H1 (cell line): ENCODE measurements at regions not wholly inside any gene's neighbourhood (a gene's known extent, or its start where the extent isn't known, plus 50 kb on each side); places are given as distances from the start of the nearest gene placed in this dataset.

Experiments used
- CTCF ChIA-PET: fragments of 300-600 bp; sonication (Branson Sonifier 250); formaldehyde crosslinking; loops from one replicate; lab custom pipeline; 2021; ENCODE audit not compliant: partially characterized antibody; lab: Charles Lee
- POLR2A ChIA-PET: fragments of 300-600 bp; sonication (Branson Sonifier 250); formaldehyde crosslinking; loops from one replicate; lab custom pipeline; 2021; ENCODE audit warnings: inconsistent platforms; ENCODE audit not compliant: partially characterized antibody; lab: Charles Lee
- DNase-seq, 2 experiments: peaks; one replicate each; pipeline versions ENCODE4 v3.0.0 to v3.0.0-alpha.2; 2010 to 2022; ENCODE audit warnings: low spot score in 2 of 2, low read depth in 1 of 2, mixed read lengths in 1 of 2
- FAIRE-seq: peaks from 2 replicates; lab custom pipeline; 2011; peaks lifted over from hg19 to GRCh38; lab: Jason Lieb, UNC
- H2AFZ ChIP-seq: 2 replicates; pipeline ENCODE4 v1.8.1; 2012; ENCODE audit warnings: low read length, inconsistent platforms
- H2AK5ac ChIP-seq: 2 replicates; pipeline ENCODE4 v1.6.1; 2013; ENCODE audit warnings: low read depth, low read length
- H2BK120ac ChIP-seq: replicated peaks from 2 replicates; pipeline ENCODE3; 2013; ENCODE audit warnings: low read depth, low read length, inconsistent platforms
- H2BK12ac ChIP-seq: 2 replicates; pipeline ENCODE4 v1.6.1; 2013; ENCODE audit warnings: low read depth, low read length
- H2BK15ac ChIP-seq: 2 replicates; pipeline ENCODE4 v1.6.1; 2013; ENCODE audit warnings: low read length
- H2BK20ac ChIP-seq: 2 replicates; pipeline ENCODE4 v1.6.1; 2013; ENCODE audit warnings: low read length
- H2BK5ac ChIP-seq: 2 replicates; pipeline ENCODE4 v1.6.1; 2013; ENCODE audit warnings: low read depth, low read length
- H3K14ac ChIP-seq: 2 replicates; pipeline ENCODE4 v1.6.1; 2013; ENCODE audit warnings: inconsistent platforms; ENCODE audit not compliant: insufficient read length
- H3K18ac ChIP-seq: 2 replicates; pipeline ENCODE4 v1.6.1; 2013; ENCODE audit warnings: low read length; ENCODE audit errors: extremely low read depth
- H3K23ac ChIP-seq: 2 replicates; pipeline ENCODE4 v1.6.1; 2013; ENCODE audit warnings: inconsistent platforms; ENCODE audit not compliant: insufficient read length
- H3K23me2 ChIP-seq: 2 replicates; pipeline ENCODE4 v1.6.1; 2013; ENCODE audit warnings: low read depth, low read length
- H3K27ac ChIP-seq: 2 replicates; pipeline ENCODE4 v1.6.1; 2011; ENCODE audit warnings: low read depth, low read length, inconsistent platforms
- H3K27me3 ChIP-seq, 4 experiments: replicated peaks in 1 of 4; 1 replicate in 1 of 4; 2 replicates in 3 of 4; pipeline versions ENCODE4 v1.6.1 to v1.8.1; 2011 to 2013; ENCODE audit warnings: low read length in 3 of 4, mild to moderate bottlenecking in 3 of 4, inconsistent platforms in 2 of 4, mixed read lengths in 2 of 4, moderate library complexity in 1 of 4; ENCODE audit not compliant: control insufficient read depth in 3 of 4, insufficient read depth in 3 of 4; ENCODE audit errors: extremely low read depth in 1 of 4
- H3K36me3 ChIP-seq, 4 experiments: 2 replicates each; pipeline versions ENCODE4 v1.6.1 to v1.8.1; 2011 to 2013; ENCODE audit warnings: mild to moderate bottlenecking in 4 of 4, low read length in 3 of 4, moderate library complexity in 2 of 4, control low read depth in 1 of 4, inconsistent platforms in 1 of 4; ENCODE audit not compliant: insufficient read depth in 4 of 4, control insufficient read depth in 2 of 4
- H3K4ac ChIP-seq: replicated peaks from 2 replicates; pipeline ENCODE3; 2013; ENCODE audit warnings: low read length, low read depth, mixed read lengths, inconsistent platforms; ENCODE audit not compliant: insufficient read length
- H3K4me1 ChIP-seq, 4 experiments: replicated peaks in 1 of 4; 1 replicate in 1 of 4; 2 replicates in 3 of 4; pipeline versions ENCODE4 v1.6.1 to v1.8.1; 2011 to 2013; ENCODE audit warnings: low read length in 3 of 4, inconsistent platforms in 2 of 4, mixed read lengths in 1 of 4; ENCODE audit not compliant: insufficient read depth in 4 of 4, control insufficient read depth in 3 of 4
- H3K4me2 ChIP-seq, 2 experiments: 2 replicates each; pipeline versions ENCODE4 v1.6.1 to v1.8.1; 2011 to 2013; ENCODE audit warnings: low read depth in 2 of 2, low read length in 2 of 2, control low read depth in 1 of 2, inconsistent platforms in 1 of 2, mild to moderate bottlenecking in 1 of 2; ENCODE audit not compliant: insufficient read depth in 1 of 2
- H3K4me3 ChIP-seq, 4 experiments: fragments of 200-600, 300-600 bp in 1 of 4; sonication (generic), shearing (Covaris generic), sonication (Bioruptor Twin) in 1 of 4; 2 replicates each; pipeline versions ENCODE4 v1.5.1 to v1.8.1; 2011 to 2016; ENCODE audit warnings: low read length in 4 of 4, low read depth in 3 of 4, control low read depth in 2 of 4, inconsistent platforms in 2 of 4, mild to moderate bottlenecking in 2 of 4, mixed read lengths in 1 of 4, moderate library complexity in 1 of 4; ENCODE audit not compliant: insufficient read depth in 2 of 4; ENCODE audit errors: extremely low read depth in 1 of 4
- H3K56ac ChIP-seq: replicated peaks from 2 replicates; pipeline ENCODE3; 2013; ENCODE audit warnings: low read depth, mild to moderate bottlenecking, mixed read lengths, low read length, inconsistent platforms; ENCODE audit not compliant: insufficient read length
- H3K79me1 ChIP-seq: 2 replicates; pipeline ENCODE4 v1.6.1; 2013; ENCODE audit warnings: low read depth, low read length, control low read depth
- H3K79me2 ChIP-seq, 2 experiments: 2 replicates each; pipeline versions ENCODE4 v1.6.1 to v1.8.1; 2012 to 2013; ENCODE audit warnings: low read length in 2 of 2, mild to moderate bottlenecking in 2 of 2, inconsistent platforms in 1 of 2; ENCODE audit not compliant: insufficient read depth in 2 of 2, control insufficient read depth in 1 of 2
- H3K9ac ChIP-seq, 4 experiments: replicated peaks in 1 of 4; 1 replicate in 1 of 4; 2 replicates in 3 of 4; pipeline versions ENCODE4 v1.6.1 to v1.8.1; 2011 to 2013; ENCODE audit warnings: low read depth in 3 of 4, low read length in 3 of 4, control low read depth in 2 of 4, mild to moderate bottlenecking in 2 of 4, moderate library complexity in 2 of 4, inconsistent platforms in 1 of 4; ENCODE audit errors: extremely low read depth in 1 of 4
- H3K9me3 ChIP-seq, 2 experiments: 2 replicates each; pipeline versions ENCODE4 v1.6.1 to v1.8.1; 2012 to 2013; ENCODE audit warnings: mild to moderate bottlenecking in 2 of 2, moderate library complexity in 2 of 2, control low read depth in 1 of 2, inconsistent platforms in 1 of 2, low read depth in 1 of 2, low read length in 1 of 2, mixed read lengths in 1 of 2; ENCODE audit not compliant: insufficient read depth in 2 of 2
- H4K20me1 ChIP-seq, 2 experiments: replicated peaks in 1 of 2; 2 replicates each; pipeline versions ENCODE3 to v1.8.1; 2011 to 2013; ENCODE audit warnings: inconsistent platforms in 2 of 2, low read length in 2 of 2, mild to moderate bottlenecking in 1 of 2; ENCODE audit not compliant: insufficient read depth in 2 of 2, control insufficient read depth in 1 of 2
- H4K5ac ChIP-seq: 2 replicates; pipeline ENCODE4 v1.6.1; 2013; ENCODE audit warnings: low read length, low read depth, mixed read lengths, inconsistent platforms; ENCODE audit not compliant: insufficient read length
- H4K8ac ChIP-seq: 2 replicates; pipeline ENCODE4 v1.8.0; 2013; ENCODE audit warnings: mild to moderate bottlenecking, moderate library complexity, low read length, inconsistent platforms; ENCODE audit not compliant: insufficient read depth; ENCODE audit errors: extremely low read depth
- H4K91ac ChIP-seq: replicated peaks from 2 replicates; pipeline ENCODE3; 2013; ENCODE audit warnings: low read length, mixed read lengths, inconsistent platforms; ENCODE audit not compliant: insufficient read length
- CHD1 ChIP-seq: IDR thresholded peaks from 2 replicates; pipeline ENCODE4 v1.6.1; 2012; ENCODE audit warnings: low read depth, low read length, improper control_type of control experiment
- CHD2 ChIP-seq: IDR thresholded peaks from 2 replicates; pipeline ENCODE4 v1.6.1; 2012; ENCODE audit warnings: low read length, improper control_type of control experiment
- CREB1 ChIP-seq: IDR thresholded peaks from 2 replicates; pipeline ENCODE4 v1.6.1; 2012; ENCODE audit warnings: inconsistent platforms
- EGR1 ChIP-seq: IDR thresholded peaks from 2 replicates; pipeline ENCODE4 v1.6.1; 2011; ENCODE audit warnings: low read depth, low read length, borderline replicate concordance
- EP300 ChIP-seq, 2 experiments: IDR thresholded peaks; 1 replicate in 1 of 2; 2 replicates in 1 of 2; pipeline ENCODE4 v1.6.1; 2011 to 2012; ENCODE audit warnings: low read depth in 2 of 2, low read length in 2 of 2, mild to moderate bottlenecking in 2 of 2, borderline replicate concordance in 1 of 2, inconsistent platforms in 1 of 2, moderate library complexity in 1 of 2
- EZH2 ChIP-seq: fragments of 200-600 bp; sonication (generic); IDR thresholded peaks from 2 replicates; pipeline ENCODE4 v1.7.1; 2012; ENCODE audit warnings: low read depth, mild to moderate bottlenecking, moderate library complexity, low read length, inconsistent platforms; ENCODE audit not compliant: severe bottlenecking
- KDM1A ChIP-seq: fragments of 200-600, 300-600 bp; sonication (generic); IDR thresholded peaks from 2 replicates; pipeline ENCODE4 v1.7.1; 2016; ENCODE audit warnings: mild to moderate bottlenecking, low read length, borderline replicate concordance
- KDM5A ChIP-seq: fragments of 200-600 bp; IDR thresholded peaks from 2 replicates; pipeline ENCODE4 v1.7.1; 2012; ENCODE audit warnings: mild to moderate bottlenecking, low read length, inconsistent platforms, mixed read lengths
- SP2 ChIP-seq: IDR thresholded peaks from 2 replicates; pipeline ENCODE4 v1.6.1; 2012; ENCODE audit warnings: mild to moderate bottlenecking, low read length, inconsistent platforms
- WGBS, 2 experiments: shearing (Covaris generic) in 1 of 2; methylation state at CpG; one replicate each; pipeline versions ENCODE4 v1.1.6 to v1.1.7; 2013 to 2015; ENCODE audit warnings: low lambda C conversion rate in 2 of 2, mixed read lengths in 2 of 2, inconsistent platforms in 1 of 2, low coverage in 1 of 2, missing lambda C conversion rate in 1 of 2; ENCODE audit not compliant: insufficient replicate concordance in 2 of 2, insufficient coverage in 1 of 2, insufficient read length in 1 of 2; ENCODE audit errors: extremely low coverage in 1 of 2, missing lambda C conversion rate in 1 of 2; 5-methylcytosine and 5-hydroxymethylcytosine counted together
- TF ChIP-seq, protein P1 (sequence below): IDR thresholded peaks from 2 replicates; pipeline ENCODE4 v1.6.1; 2012; ENCODE audit warnings: inconsistent platforms
- TF ChIP-seq, protein P2 (sequence below), 3 experiments: IDR thresholded peaks; 1 replicate in 2 of 3; 2 replicates in 1 of 3; pipeline versions ENCODE4 v1.5.1 to v1.6.1; 2011; ENCODE audit warnings: low read length in 3 of 3, mild to moderate bottlenecking in 3 of 3, inconsistent platforms in 2 of 3, low read depth in 1 of 3, moderate library complexity in 1 of 3; ENCODE audit not compliant: insufficient read depth in 1 of 3; ENCODE audit errors: control extremely low read depth in 1 of 3

- H2BK15ac ChIP-seq, result no peak overlapping the region
- no peaks in the 10 kb centered on the region for H3K79me1 ChIP-seq
- H3K79me2 ChIP-seq, result no peaks in the 10 kb centered on the region
- no peak overlapping the region for H2BK20ac ChIP-seq
- H3K4me2 ChIP-seq, result no peak overlapping the region
- DNase-seq (no peak), FAIRE-seq (no peak)
- H3K27me3 ChIP-seq, result no peaks in the 10 kb centered on the region
- ChIA-PET POLR2A (no interaction called here), CTCF (no interaction called here)
- H4K20me1 ChIP-seq, result no peaks in the 10 kb centered on the region
- H4K5ac ChIP-seq, result no peak overlapping the region
- H2BK12ac ChIP-seq, result peak overlapping the region; percentile 71; the same call in 1 of the 2 replicates
- H2BK120ac ChIP-seq, result no peak overlapping the region
- no peak overlapping the region for H2AK5ac ChIP-seq
- no peak overlapping the region for H2BK5ac ChIP-seq
- H3K4ac ChIP-seq, result no peak overlapping the region
- no peak overlapping the region for H2AFZ ChIP-seq
- no peaks in the 10 kb centered on the region for H3K36me3 ChIP-seq
- H3K23me2 ChIP-seq, result no peaks in the 10 kb centered on the region
- H4K8ac ChIP-seq, result no peak overlapping the region
- no peak overlapping the region for H3K27ac ChIP-seq
- no peak overlapping the region for H3K23ac ChIP-seq
- no peak overlapping the region for H3K14ac ChIP-seq
- no peaks in the 10 kb centered on the region for H3K4me1 ChIP-seq
- H4K91ac ChIP-seq, result no peak overlapping the region
- H3K18ac ChIP-seq, result no peak overlapping the region
- H3K9ac ChIP-seq, result no peak overlapping the region
- H3K4me3 ChIP-seq, result no peak overlapping the region
- WGBS, 2 experiments, result 90% methylated on average over 6 of the region's 6 CpGs; no CpG with 5 or more reads in 1 of the 2 experiments
- H3K9me3 ChIP-seq, result peaks cover 16 to 19% of the 10 kb centered on the region in 2 experiments
- no peak overlapping the region for H3K56ac ChIP-seq
- no peak for TF ChIP-seq KDM5A
- no peak for TF ChIP-seq CHD1
- TF ChIP-seq CHD2, result no peak
- no peak for TF ChIP-seq CREB1
- TF ChIP-seq SP2, result no peak
- TF ChIP-seq, protein P1, sequence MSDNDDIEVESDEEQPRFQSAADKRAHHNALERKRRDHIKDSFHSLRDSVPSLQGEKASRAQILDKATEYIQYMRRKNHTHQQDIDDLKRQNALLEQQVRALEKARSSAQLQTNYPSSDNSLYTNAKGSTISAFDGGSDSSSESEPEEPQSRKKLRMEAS, result no peak
- TF ChIP-seq EP300 (IDR thresholded peaks at IDR 0.05; ENCODE audit: borderline replicate concordance in 1 of 2, low read depth in 2 of 2, low read length in 2 of 2), result no peak
- TF ChIP-seq EGR1, result no peak
- no peak for TF ChIP-seq EZH2
- TF ChIP-seq, protein P2, sequence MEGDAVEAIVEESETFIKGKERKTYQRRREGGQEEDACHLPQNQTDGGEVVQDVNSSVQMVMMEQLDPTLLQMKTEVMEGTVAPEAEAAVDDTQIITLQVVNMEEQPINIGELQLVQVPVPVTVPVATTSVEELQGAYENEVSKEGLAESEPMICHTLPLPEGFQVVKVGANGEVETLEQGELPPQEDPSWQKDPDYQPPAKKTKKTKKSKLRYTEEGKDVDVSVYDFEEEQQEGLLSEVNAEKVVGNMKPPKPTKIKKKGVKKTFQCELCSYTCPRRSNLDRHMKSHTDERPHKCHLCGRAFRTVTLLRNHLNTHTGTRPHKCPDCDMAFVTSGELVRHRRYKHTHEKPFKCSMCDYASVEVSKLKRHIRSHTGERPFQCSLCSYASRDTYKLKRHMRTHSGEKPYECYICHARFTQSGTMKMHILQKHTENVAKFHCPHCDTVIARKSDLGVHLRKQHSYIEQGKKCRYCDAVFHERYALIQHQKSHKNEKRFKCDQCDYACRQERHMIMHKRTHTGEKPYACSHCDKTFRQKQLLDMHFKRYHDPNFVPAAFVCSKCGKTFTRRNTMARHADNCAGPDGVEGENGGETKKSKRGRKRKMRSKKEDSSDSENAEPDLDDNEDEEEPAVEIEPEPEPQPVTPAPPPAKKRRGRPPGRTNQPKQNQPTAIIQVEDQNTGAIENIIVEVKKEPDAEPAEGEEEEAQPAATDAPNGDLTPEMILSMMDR (IDR thresholded peaks at IDR 0.05; ENCODE audit: control extremely low read depth in 1 of 3, insufficient read depth in 1 of 3, low read depth in 1 of 3, low read length in 3 of 3), result no peak
- TF ChIP-seq KDM1A, result no peak
These were observed 142.5 kb upstream of the SSTR1 start for GRCh38 chr14:38065106-38065762.
